HG02840 (cell line): ENCODE measurements at regions not wholly inside any gene's neighbourhood (a gene's known extent, or its start where the extent isn't known, plus 50 kb on each side); places are given as distances from the start of the nearest gene placed in this dataset.
"Not testable (repeated sequence)": the region's sequence is repeated elsewhere in the genome, so short reads cannot be mapped to it uniquely, and the experiment has no call there.

ENCODE experiments used
- ATAC-seq: cut with Tn5 transposase; IDR thresholded peaks from one replicate; pipeline ENCODE4 v1.9.1; 2021; ENCODE audit warnings: mild to moderate bottlenecking, moderate library complexity, moderate number of reproducible peaks; ENCODE audit not compliant: unreplicated experiment, low FRiP score

DNA sequence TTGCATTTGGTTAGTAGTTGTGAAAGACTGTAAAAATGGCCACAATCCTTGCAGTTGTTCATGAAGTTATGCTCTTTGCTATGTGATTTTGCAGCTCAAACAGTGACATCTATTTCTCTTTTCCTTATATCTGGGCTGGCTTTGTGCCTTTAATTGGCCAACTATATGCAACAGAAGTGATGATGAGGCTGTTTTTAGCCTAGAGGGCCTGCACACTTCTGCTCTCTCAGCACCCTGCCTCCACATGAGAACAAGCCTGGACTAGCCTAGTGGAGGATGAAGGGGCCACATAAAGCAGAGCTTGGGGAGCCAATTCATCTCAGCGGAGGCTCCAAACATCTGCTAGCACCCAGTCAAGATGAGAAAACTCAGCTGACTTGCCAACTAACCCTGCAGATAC is 339.8 kb downstream of the OMA1 start:
- no peak for ATAC-seq

DNA sequence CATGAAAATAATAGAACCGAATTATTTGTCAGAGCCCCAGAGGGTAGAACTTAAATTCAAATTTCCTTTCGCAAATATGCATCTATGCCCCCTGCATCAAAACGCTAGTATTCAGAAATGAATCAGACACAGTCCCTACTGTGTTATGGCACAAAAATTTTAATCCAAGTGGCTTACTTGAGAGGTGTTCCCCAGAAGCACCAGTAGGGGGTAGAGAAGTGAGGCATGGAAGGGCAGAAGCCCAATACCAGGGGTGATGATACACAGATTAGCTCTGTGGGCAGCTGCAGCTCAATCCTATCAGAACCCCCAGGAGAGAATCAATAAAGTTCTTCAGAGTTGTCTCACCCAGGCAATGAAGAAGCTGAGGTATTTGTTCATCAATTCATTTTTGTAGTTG is 342.2 kb downstream of the OMA1 start:
- no peak for ATAC-seq

- ATAC-seq, result no peak
These were observed 344.9 kb downstream of the OMA1 start for GRCh38 chr1:58201492-58202106.

DNA sequence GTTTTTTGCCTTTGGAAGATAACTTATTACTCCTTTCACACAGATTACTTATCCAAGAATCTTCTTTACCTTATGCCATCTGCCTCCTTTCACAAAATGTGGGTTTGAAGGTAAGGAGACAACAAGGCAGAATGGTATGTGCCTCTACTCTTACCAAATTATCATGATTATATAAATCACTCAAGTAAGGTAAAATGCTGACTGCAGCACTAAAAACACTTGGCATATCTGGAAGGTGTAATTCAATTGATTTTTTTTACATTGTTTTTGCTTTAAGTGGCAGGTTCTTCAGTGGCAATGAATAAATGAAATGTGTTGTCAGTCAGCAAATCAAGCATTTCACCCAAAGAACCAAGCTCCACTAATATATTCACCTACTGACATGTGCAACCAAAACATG is 346.1 kb downstream of the OMA1 start:
- no peak for ATAC-seq

DNA sequence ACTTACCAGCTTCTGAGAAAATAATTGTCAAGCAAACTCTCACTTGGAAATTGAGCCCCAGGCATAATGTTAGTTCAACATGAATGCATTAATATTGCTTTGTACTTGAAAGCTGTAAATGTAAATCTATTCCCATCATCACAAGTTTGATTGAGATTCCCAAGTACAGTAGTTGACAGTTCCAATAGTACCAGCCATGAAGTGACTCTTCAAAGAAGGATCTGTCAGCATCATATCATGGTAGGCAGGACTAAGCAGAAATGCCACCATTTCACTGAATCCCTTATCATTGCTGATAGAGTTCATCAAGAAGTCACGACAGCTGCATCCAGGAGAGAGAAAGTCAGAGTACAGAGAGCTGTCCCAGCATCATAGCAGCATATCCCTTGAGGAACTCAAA is 348.7 kb downstream of the OMA1 start:
- no peak for ATAC-seq

- no peak for ATAC-seq
These were observed 356.1 kb downstream of the OMA1 start for GRCh38 chr1:58190267-58190988.

DNA sequence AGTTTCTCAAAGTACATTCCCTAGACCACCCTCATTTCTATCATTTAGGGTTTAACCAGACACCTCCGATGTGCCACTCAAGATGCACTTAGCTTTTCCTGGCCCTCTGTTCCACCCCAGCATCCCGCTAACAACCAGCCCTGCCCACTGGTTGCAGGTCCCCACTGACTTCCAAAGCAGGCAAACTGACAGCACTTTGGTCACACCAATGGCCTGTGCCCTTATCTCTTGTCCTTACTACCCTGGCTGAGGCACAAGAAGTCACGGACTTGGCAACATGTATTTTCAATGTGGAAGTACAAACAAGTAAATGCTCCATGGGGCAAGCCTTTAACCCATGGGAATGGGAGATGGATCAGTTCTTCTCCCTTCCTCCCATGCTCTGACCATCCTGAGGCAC is 357.1 kb downstream of the OMA1 start:
- ATAC-seq, result no peak

DNA sequence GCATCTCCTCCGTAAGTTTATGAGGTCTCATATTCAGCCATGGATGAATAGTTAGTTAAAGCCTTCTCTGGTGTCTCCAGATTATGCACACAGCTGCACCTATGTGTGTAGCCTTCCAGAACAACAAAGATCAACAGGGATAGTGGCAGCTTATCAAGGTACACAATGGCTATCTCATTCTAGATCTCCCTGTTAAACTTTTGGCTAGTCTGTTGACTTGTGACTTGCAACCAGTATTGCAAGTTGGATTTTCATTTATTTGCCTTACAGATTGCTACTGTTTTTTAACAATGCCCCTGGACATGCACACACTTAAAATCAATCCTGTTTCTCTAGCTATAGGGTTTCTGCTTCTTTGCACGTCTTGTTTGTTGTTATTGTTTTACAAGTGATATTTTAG is 363.2 kb downstream of the OMA1 start:
- ATAC-seq, result no peak

DNA sequence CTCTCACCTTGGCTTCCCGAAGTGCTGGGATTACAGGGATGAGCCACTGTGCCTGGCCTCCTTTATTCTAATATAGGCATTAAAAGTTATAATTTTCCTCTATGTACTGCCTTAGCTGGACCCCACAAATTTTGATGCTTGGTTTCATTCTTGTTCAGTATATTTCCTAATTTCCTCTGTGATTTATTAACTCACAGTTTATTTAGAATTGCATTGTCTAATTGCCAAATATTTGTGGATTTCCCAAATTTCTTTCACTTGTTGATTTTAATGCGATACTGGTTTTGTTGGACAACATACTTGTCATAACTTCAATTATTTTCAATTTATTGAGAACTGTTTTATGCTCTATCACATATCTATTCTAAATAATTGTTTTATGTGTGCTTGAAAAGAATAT is 366.0 kb downstream of the OMA1 start:
- no peak for ATAC-seq

DNA sequence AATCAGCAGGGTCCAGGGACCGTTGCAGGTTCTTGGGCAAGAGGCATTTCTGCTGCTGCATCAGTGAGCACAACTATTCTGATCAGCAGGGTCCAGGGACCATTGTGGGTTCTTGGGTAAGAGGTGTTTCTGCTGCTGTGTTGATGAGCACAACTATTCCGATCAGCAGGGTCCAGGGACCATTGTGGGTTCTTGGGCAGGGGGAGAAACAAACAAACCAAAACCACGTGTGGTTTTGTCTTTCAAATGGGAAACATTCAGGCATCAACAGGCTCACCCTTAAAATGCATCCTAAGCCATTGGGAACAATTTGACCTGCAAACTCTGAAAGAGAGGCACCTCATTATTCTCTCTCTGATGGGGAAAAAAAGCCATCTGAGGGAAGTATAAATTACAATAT is 377.4 kb downstream of the OMA1 start:
- ATAC-seq, result not testable (repeated sequence)

- not testable (repeated sequence) for ATAC-seq
These were observed 379.4 kb downstream of the OMA1 start for GRCh38 chr1:58167131-58167530.

GRCh38 chr1:58166417-58166816 is 380.1 kb downstream of the OMA1 start:
- ATAC-seq, result no peak

DNA sequence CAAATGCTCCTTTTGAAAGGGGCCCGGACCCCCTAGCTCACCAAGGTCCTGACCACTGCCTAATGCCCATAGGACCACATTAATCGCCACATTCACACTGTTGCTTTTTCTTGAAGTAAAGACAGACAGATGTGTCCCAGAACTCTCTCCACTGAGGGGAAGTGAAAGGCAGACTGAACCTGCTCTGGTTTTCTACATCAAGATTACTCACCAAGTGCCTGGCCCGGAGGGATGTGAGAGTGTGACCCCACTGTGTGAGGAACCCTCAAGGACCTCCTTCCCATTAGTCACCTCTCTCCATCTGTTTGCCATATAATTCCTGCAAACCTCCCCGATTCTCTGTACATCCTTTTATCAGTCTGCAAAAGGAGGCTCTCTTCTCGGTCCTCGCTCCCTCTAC is 381.5 kb downstream of the OMA1 start:
- ATAC-seq, result no peak

DNA sequence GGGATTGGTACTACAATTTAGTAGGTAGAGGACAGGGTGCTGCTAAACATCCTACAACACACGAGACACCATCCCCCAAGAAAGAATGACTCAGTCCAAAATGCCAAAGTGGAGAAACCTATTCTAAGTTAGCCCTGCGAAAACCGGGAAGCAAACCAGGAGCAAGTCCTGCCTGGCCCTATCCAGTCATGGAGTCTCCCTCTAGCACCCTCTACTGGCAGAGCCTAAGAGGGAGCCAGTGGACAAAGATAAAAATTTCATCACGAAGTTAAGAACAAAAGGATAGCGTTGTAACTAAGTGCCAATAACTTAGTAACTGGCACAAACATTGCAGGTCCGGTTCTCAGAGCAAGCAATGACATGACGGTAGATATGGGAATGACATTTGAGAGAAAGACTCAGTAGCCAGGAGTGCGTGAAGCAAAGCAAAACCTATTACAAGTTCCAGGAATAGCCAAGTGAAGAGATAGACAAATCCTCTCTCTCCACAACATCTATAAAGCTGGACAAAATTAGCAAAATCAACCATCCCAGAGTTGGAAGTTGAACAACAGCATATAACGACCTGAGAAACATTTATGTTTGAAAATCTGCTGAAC is 383.5 kb downstream of the OMA1 start:
- no peak for ATAC-seq

GRCh38 chr1:58159434-58159830 is 387.1 kb downstream of the OMA1 start:
- ATAC-seq, result no peak

DNA sequence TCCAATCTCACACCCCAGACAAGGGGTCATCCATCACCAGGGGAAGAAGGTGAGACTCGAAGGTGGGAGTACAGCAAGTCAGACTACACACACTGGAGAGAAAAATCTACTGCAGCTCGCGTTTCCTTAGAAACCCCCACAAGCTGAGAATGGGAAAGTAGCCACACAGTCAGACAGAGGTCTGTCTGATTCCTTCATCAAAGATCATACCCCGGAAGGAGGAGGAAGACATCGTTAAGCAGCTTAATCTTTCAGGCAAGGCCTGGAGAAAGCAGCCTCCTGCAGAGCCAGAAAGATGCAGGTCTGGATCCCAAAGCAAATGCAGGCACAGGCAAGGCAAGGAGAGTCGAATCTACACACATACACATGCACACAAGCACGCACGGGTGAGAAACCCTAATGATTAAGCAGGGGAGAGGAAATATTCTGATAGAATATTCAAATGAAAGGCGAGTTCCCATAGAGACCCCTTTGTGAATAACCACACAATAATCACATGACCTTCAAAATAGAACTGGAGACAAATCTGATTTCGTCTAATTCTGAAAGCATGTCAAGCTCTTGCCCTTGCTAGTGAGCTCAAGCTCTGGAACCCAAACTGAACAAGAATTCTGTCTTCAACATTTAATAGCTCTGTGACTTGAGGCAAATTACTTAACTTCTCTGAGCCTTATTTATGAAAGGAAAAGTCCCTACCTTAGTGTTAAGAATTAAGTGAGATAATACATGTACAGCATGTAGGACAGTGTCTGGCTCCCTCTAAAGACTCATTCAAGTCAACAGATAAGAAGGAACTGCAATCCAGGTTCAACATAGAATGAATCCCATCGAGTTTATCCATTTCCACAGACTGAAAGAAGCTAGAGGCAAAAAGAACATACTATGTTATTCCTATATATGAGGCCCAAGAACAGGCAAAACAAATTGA is 387.8 kb downstream of the OMA1 start:
- ATAC-seq, result no peak

DNA sequence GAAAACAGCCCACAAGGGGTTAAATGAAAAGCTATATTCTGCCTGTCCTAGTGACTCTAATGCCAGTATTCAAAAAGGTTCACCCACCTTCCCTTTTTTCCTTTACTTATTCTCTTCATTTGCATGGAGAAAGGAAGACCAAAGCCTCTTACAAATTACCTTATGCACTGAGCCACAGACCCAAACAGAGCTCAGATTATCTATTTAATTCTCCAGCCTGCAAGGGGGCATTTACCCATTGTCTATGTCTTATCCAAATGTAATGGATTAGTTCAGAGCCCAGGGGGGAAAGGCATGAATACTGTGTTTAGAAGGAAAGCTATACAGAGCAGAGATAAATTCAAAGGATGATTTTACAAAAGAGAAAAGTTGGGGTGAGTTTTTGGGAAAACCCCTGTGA is 388.5 kb downstream of the OMA1 start:
- ATAC-seq, result no peak

GRCh38 chr1:58157256-58157655 is 389.3 kb downstream of the OMA1 start:
- no peak for ATAC-seq

DNA sequence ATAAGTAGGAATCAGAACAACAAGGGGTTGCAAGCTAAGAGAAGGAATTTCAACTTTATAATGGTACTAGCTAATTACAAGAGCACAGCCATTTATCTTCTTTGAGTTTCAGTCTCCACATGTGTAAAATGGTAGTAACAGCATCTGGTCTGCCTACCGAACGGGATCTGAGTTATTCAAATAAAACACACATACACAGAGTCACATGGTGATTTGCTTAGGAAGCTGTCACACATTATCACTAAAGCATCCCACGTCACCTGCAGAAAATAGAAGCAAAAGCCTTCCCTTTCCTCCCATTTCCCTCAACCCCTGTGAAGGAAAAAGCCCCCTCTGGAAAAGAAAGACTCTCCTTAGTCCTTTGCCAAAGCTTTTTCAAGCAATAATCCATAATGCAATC is 389.7 kb downstream of the OMA1 start:
- ATAC-seq, result no peak

DNA sequence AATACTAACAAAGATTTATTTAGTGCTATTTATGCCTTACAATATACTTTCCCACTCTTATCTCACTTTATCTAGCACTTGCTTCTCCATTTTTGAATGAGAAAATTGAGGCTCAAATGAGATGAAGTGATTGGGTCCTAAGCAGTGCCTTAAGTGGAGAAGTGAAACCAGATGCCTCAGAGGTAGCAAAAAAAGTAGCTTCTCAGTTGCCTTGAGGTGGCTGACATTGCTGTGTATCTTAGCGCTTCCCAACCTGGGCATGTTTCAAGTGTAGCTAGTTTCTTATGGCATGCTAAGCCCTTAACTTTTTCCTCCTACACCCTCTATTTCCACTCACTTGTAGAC is 390.4 kb downstream of the OMA1 start:
- ATAC-seq, result no peak
